ENCODE measurements at regions not wholly inside any gene's neighbourhood (a gene's known extent, or its start where the extent isn't known, plus 50 kb on each side); places are given as distances from the start of the nearest gene placed in this dataset.

DNA sequence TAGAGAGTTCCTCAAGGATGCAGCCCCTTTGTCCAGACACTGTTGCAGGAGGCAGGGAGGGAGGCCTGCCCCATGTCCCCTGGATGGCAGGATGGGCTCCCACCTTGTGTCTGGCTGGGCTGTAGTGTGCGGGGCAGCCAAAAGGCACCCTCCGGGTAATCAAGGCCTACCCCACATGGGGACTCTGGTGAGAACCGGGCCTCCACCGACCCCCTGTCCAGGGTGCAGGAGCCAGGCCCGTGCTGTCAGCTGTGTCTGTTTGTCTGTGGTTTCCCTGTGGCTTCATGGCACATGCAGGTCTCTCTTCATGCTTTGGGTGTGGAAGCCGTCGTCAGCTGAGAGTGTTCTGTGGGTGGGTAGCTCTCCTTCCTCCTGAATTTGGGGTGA lies 1240.9 kb downstream of the BRD1 start:
- Histone ChIP-seq H3K4me3 (ENCODE audit: low read length in 2 of 2) (no peak overlapping the region), H3K4me1 (ENCODE audit: control insufficient read depth in 2 of 2, insufficient read depth in 1 of 2, low read depth in 1 of 2, low read length in 2 of 2) (peaks cover 0 to 3% of the 10 kb centered on the region in 2 donors), H3K9me3 (replicated peaks in 1 of 2; ENCODE audit: control insufficient read depth in 2 of 2, insufficient read depth in 1 of 2, low read depth in 1 of 2, low read length in 2 of 2) (peaks cover 0 to 11% of the 10 kb centered on the region in 2 donors), H3K9ac (ENCODE audit: low read depth, low read length, poor library complexity) (no peak overlapping the region), H3K4me2 (ENCODE audit: insufficient read depth, low read length, poor library complexity, severe bottlenecking) (no peak overlapping the region), H2BK5ac (ENCODE audit: low read length) (no peak overlapping the region), H2BK15ac (ENCODE audit: low read length) (no peak overlapping the region), H3K36me3 (replicated peaks in 1 of 2; ENCODE audit: control insufficient read depth in 2 of 2, insufficient read depth in 2 of 2, low read length in 2 of 2) (peaks cover 0 to 19% of the 10 kb centered on the region in 2 donors), H2BK120ac (ENCODE audit: low read depth, low read length) (no peak overlapping the region), H3K23ac (ENCODE audit: low read depth, low read length, poor library complexity) (no peak overlapping the region), H2AFZ (ENCODE audit: low read length) (no peak overlapping the region), H4K8ac (ENCODE audit: low read depth, low read length) (no peak overlapping the region), H2AK5ac (ENCODE audit: low read depth, low read length) (peak overlapping the region; percentile 57), H3K4ac (ENCODE audit: low read length) (no peak overlapping the region), H4K91ac (ENCODE audit: low read depth, low read length, poor library complexity) (no peak overlapping the region), H3K79me1 (ENCODE audit: low read depth, low read length) (peaks cover 48% of the 10 kb centered on the region), H2BK12ac (ENCODE audit: low read length) (no peak overlapping the region), H3K18ac (ENCODE audit: low read length) (peak overlapping the region; percentile 27), H3K27me3 (ENCODE audit: control insufficient read depth in 3 of 3, insufficient read depth in 3 of 3, low read depth in 1 of 3, low read length in 3 of 3) (peaks cover 0 to 2% (median 0%) of the 10 kb centered on the region in 3 experiments), H3K14ac (ENCODE audit: low read length) (no peak overlapping the region), H3K27ac (replicated peaks; ENCODE audit: low read length) (no peak overlapping the region)
- WGBS, 2 donors (ENCODE audit: extremely low coverage in 2 of 2, insufficient read length in 2 of 2, insufficient replicate concordance in 1 of 2), result no CpG with 5 or more reads among the region's 7 CpGs
- DNase-seq (ENCODE audit: low spot score), result no peak

DNA sequence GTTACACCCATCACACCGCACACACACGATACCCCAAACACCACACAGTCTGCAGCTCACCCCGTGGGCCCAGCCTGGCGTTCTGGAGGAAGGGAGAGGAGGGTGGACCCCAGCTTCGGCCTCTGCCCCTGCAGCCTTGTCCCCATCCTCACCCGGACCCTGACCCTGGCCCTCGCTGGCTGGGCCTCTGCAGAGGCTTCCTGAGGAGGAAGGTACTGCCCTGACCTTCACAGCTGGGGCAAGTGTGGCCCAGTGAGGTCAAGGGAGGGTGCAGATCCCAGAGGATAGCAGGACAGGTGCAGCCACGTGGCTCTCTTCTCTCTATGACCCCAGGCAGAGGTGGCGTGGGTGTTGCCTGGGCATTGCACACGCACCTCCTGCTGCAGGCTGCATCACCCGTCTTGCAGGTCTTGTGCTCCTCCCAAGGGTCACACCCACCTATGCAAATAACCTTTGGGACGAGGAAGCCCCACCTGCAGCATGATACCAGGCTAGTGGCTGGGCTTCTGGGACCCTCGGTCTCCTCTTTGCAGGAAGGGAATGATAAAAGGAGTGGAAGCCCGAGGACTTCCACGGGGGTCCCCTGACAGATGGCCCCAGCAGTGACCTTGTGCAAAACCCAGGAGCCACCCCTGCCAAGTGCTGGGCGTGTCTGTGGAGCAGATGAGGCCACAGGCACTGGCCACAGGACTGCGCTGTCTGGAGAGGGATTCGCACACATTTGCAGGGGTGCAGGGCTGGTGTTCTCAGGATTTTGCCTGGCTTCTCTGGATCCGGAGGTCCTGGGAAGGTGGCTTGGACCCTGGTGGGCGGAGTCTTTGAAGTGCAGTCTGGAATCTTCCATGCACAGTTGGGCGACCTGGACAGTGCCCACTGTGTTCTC lies 1241.5 kb downstream of the BRD1 start:
- no peak overlapping the region for H3K9ac ChIP-seq (ENCODE audit: low read depth, low read length, poor library complexity)
- H3K4me2 ChIP-seq (ENCODE audit: insufficient read depth, low read length, poor library complexity, severe bottlenecking), result no peak overlapping the region
- H4K8ac ChIP-seq (ENCODE audit: low read depth, low read length), result no peak overlapping the region
- peaks cover 0 to 19% of the 10 kb centered on the region in 2 donors for H3K36me3 ChIP-seq (replicated peaks in 1 of 2; ENCODE audit: control insufficient read depth in 2 of 2, insufficient read depth in 2 of 2, low read length in 2 of 2)
- no peak overlapping the region for H4K91ac ChIP-seq (ENCODE audit: low read depth, low read length, poor library complexity)
- no peak overlapping the region for H2BK15ac ChIP-seq (ENCODE audit: low read length)
- no peak for DNase-seq (ENCODE audit: low spot score)
- no peak overlapping the region for H3K4ac ChIP-seq (ENCODE audit: low read length)
- peaks cover 0 to 2% (median 0%) of the 10 kb centered on the region in 3 experiments for H3K27me3 ChIP-seq (ENCODE audit: control insufficient read depth in 3 of 3, insufficient read depth in 3 of 3, low read depth in 1 of 3, low read length in 3 of 3)
- H3K14ac ChIP-seq (ENCODE audit: low read length), result no peak overlapping the region
- peak overlapping the region; percentile 32 for H3K18ac ChIP-seq (ENCODE audit: low read length)
- peak overlapping the region; percentile 10 for H3K23ac ChIP-seq (ENCODE audit: low read depth, low read length, poor library complexity)
- H2BK120ac ChIP-seq (ENCODE audit: low read depth, low read length), result no peak overlapping the region
- peaks cover 0 to 11% of the 10 kb centered on the region in 2 donors for H3K9me3 ChIP-seq (replicated peaks in 1 of 2; ENCODE audit: control insufficient read depth in 2 of 2, insufficient read depth in 1 of 2, low read depth in 1 of 2, low read length in 2 of 2)
- H2BK12ac ChIP-seq (ENCODE audit: low read length), result no peak overlapping the region
- no peak overlapping the region for H2AFZ ChIP-seq (ENCODE audit: low read length)
- 100% methylated on average over 2 of the region's 21 CpGs; no CpG with 5 or more reads in 1 of the 2 donors for WGBS, 2 donors (ENCODE audit: extremely low coverage in 2 of 2, insufficient read length in 2 of 2, insufficient replicate concordance in 1 of 2)
- H3K4me3 ChIP-seq (ENCODE audit: low read length in 2 of 2), result peak overlapping the region in 1 of 2 donors; percentile 12
- H3K4me1 ChIP-seq (ENCODE audit: control insufficient read depth in 2 of 2, insufficient read depth in 1 of 2, low read depth in 1 of 2, low read length in 2 of 2), result peaks cover 0 to 4% of the 10 kb centered on the region in 2 donors
- H3K79me1 ChIP-seq (ENCODE audit: low read depth, low read length), result peaks cover 47% of the 10 kb centered on the region
- H3K27ac ChIP-seq (replicated peaks; ENCODE audit: low read length), result no peak overlapping the region
- H2BK5ac ChIP-seq (ENCODE audit: low read length), result no peak overlapping the region
- peak overlapping the region; percentile 57 for H2AK5ac ChIP-seq (ENCODE audit: low read depth, low read length)

- H2BK12ac ChIP-seq (ENCODE audit: low read length), result no peak overlapping the region
- H2BK5ac ChIP-seq (ENCODE audit: low read length), result no peak overlapping the region
- H3K9ac ChIP-seq (ENCODE audit: low read depth, low read length, poor library complexity), result no peak overlapping the region
- peaks cover 0 to 12% (median 2%) of the 10 kb centered on the region in 3 experiments for H3K27me3 ChIP-seq (ENCODE audit: control insufficient read depth in 3 of 3, insufficient read depth in 3 of 3, low read depth in 1 of 3, low read length in 3 of 3)
- H4K91ac ChIP-seq (ENCODE audit: low read depth, low read length, poor library complexity), result peak overlapping the region; percentile 99
- no peak overlapping the region for H3K4ac ChIP-seq (ENCODE audit: low read length)
- peaks cover 0 to 10% of the 10 kb centered on the region in 2 donors for H3K4me1 ChIP-seq (ENCODE audit: control insufficient read depth in 2 of 2, insufficient read depth in 1 of 2, low read depth in 1 of 2, low read length in 2 of 2)
- no peak overlapping the region for H4K8ac ChIP-seq (ENCODE audit: low read depth, low read length)
- peak overlapping the region in 1 of 2 donors; percentile 52 for H3K4me3 ChIP-seq (ENCODE audit: low read length in 2 of 2)
- peaks cover 0 to 17% of the 10 kb centered on the region in 2 donors for H3K36me3 ChIP-seq (replicated peaks in 1 of 2; ENCODE audit: control insufficient read depth in 2 of 2, insufficient read depth in 2 of 2, low read length in 2 of 2)
- no peak overlapping the region for H2AFZ ChIP-seq (ENCODE audit: low read length)
- no peak overlapping the region for H2AK5ac ChIP-seq (ENCODE audit: low read depth, low read length)
- H3K79me1 ChIP-seq (ENCODE audit: low read depth, low read length), result peaks cover 45% of the 10 kb centered on the region
- no peak overlapping the region for H2BK120ac ChIP-seq (ENCODE audit: low read depth, low read length)
- H3K4me2 ChIP-seq (ENCODE audit: insufficient read depth, low read length, poor library complexity, severe bottlenecking), result no peak overlapping the region
- DNase-seq (ENCODE audit: low spot score), result no peak
- no peak overlapping the region for H3K18ac ChIP-seq (ENCODE audit: low read length)
- no peak overlapping the region for H2BK15ac ChIP-seq (ENCODE audit: low read length)
- 100% methylated on average over 1 of the region's 3 CpGs; no CpG with 5 or more reads in 1 of the 2 donors for WGBS, 2 donors (ENCODE audit: extremely low coverage in 2 of 2, insufficient read length in 2 of 2, insufficient replicate concordance in 1 of 2)
- no peak overlapping the region for H3K27ac ChIP-seq (replicated peaks; ENCODE audit: low read length)
- peak overlapping the region; percentile 11 for H3K23ac ChIP-seq (ENCODE audit: low read depth, low read length, poor library complexity)
- peaks cover 0 to 11% of the 10 kb centered on the region in 2 donors for H3K9me3 ChIP-seq (replicated peaks in 1 of 2; ENCODE audit: control insufficient read depth in 2 of 2, insufficient read depth in 1 of 2, low read depth in 1 of 2, low read length in 2 of 2)
- peak overlapping the region; percentile 48 for H3K14ac ChIP-seq (ENCODE audit: low read length)
Measured at GRCh38 chr22:48584170-48584569, 1243.5 kb downstream of the BRD1 start.

GRCh38 chr22:48581796-48582469 lies 1245.7 kb downstream of the BRD1 start:
- DNase-seq (ENCODE audit: low spot score), result no peak
- no peak overlapping the region for H3K4me2 ChIP-seq (ENCODE audit: insufficient read depth, low read length, poor library complexity, severe bottlenecking)
- peak overlapping the region; percentile 55 for H3K9ac ChIP-seq (ENCODE audit: low read depth, low read length, poor library complexity)
- peaks cover 0 to 17% of the 10 kb centered on the region in 2 donors for H3K36me3 ChIP-seq (replicated peaks in 1 of 2; ENCODE audit: control insufficient read depth in 2 of 2, insufficient read depth in 2 of 2, low read length in 2 of 2)
- H2BK12ac ChIP-seq (ENCODE audit: low read length), result no peak overlapping the region
- H2BK120ac ChIP-seq (ENCODE audit: low read depth, low read length), result no peak overlapping the region
- no peak overlapping the region for H4K91ac ChIP-seq (ENCODE audit: low read depth, low read length, poor library complexity)
- H4K8ac ChIP-seq (ENCODE audit: low read depth, low read length), result no peak overlapping the region
- H2AFZ ChIP-seq (ENCODE audit: low read length), result no peak overlapping the region
- no peak overlapping the region for H3K18ac ChIP-seq (ENCODE audit: low read length)
- H3K14ac ChIP-seq (ENCODE audit: low read length), result peak overlapping the region; percentile 57
- H3K9me3 ChIP-seq (replicated peaks in 1 of 2; ENCODE audit: control insufficient read depth in 2 of 2, insufficient read depth in 1 of 2, low read depth in 1 of 2, low read length in 2 of 2), result peaks cover 0 to 11% of the 10 kb centered on the region in 2 donors
- H3K4me3 ChIP-seq (ENCODE audit: low read length in 2 of 2), result no peak overlapping the region
- H3K27ac ChIP-seq (replicated peaks; ENCODE audit: low read length), result no peak overlapping the region
- H3K23ac ChIP-seq (ENCODE audit: low read depth, low read length, poor library complexity), result peak overlapping the region; percentile 37
- H3K4me1 ChIP-seq (ENCODE audit: control insufficient read depth in 2 of 2, insufficient read depth in 1 of 2, low read depth in 1 of 2, low read length in 2 of 2), result peaks cover 0 to 29% of the 10 kb centered on the region in 2 donors
- H3K27me3 ChIP-seq (ENCODE audit: control insufficient read depth in 3 of 3, insufficient read depth in 3 of 3, low read depth in 1 of 3, low read length in 3 of 3), result peaks cover 0 to 32% (median 2%) of the 10 kb centered on the region in 3 experiments
- H2AK5ac ChIP-seq (ENCODE audit: low read depth, low read length), result no peak overlapping the region
- WGBS, 2 donors (ENCODE audit: extremely low coverage in 2 of 2, insufficient read length in 2 of 2, insufficient replicate concordance in 1 of 2), result 100% methylated on average over 1 to 3 of the region's 20 CpGs
- H3K4ac ChIP-seq (ENCODE audit: low read length), result no peak overlapping the region
- no peak overlapping the region for H2BK5ac ChIP-seq (ENCODE audit: low read length)
- H3K79me1 ChIP-seq (ENCODE audit: low read depth, low read length), result peaks cover 37% of the 10 kb centered on the region
- no peak overlapping the region for H2BK15ac ChIP-seq (ENCODE audit: low read length)
